GM12878 (cell line): ENCODE measurements at regions not wholly inside any gene's neighbourhood (a gene's known extent, or its start where the extent isn't known, plus 50 kb on each side); places are given as distances from the start of the nearest gene placed in this dataset.

ENCODE experiments used
- ATAC-seq: fragments of 200-7000 bp; cut with Tn5 transposase; 3 replicates; pipeline ENCODE4 v1.9.1; 2020; ENCODE audit warnings: mild to moderate bottlenecking, moderate library complexity
- BruUV-seq: library from RNA; stranded (reverse); fragments of 400-500 nt; replicated peaks from 2 replicates; lab custom pipeline; 2021; lab: Mats Ljungman, UMichigan
- CTCF ChIA-PET: fragments of 300-600 bp; sonication (Branson Sonifier 250); formaldehyde crosslinking; extraction: SDS; loops from one replicate; lab custom pipeline; 2021; ENCODE audit warnings: inconsistent platforms; lab: Yijun Ruan, JAX
- POLR2A ChIA-PET: fragments of 350-600 bp; formaldehyde crosslinking; extraction: SDS; loops from one replicate; lab custom pipeline; 2021; ENCODE audit warnings: inconsistent platforms; lab: Charles Lee
- RAD21 ChIA-PET: fragments of 300-600 bp; sonication (Branson Sonifier 250); formaldehyde crosslinking; loops from one replicate; lab custom pipeline; 2023; ENCODE audit warnings: antibody characterized with exemption; ENCODE audit not compliant: unreplicated experiment; lab: Charles Lee
- SMC1A ChIA-PET: fragments of 300-600 bp; sonication (Branson Sonifier 250); formaldehyde crosslinking; loops from one replicate; lab custom pipeline; 2023; ENCODE audit not compliant: unreplicated experiment, uncharacterized antibody; lab: Charles Lee
- DNase-seq: peaks from one replicate; pipeline ENCODE4 v3.0.0-alpha.2; 2011; ENCODE audit warnings: low read depth, low spot score
- FAIRE-seq: peaks from 3 replicates; lab custom pipeline; 2011; peaks lifted over from hg19 to GRCh38; lab: Jason Lieb, UNC
- H2AFZ ChIP-seq: 2 replicates; pipeline ENCODE4 v1.6.0; 2011; ENCODE audit warnings: low read depth, low read length, control low read depth; ENCODE audit not compliant: control insufficient read depth
- H3K27ac ChIP-seq: 2 replicates; pipeline ENCODE4 v1.5.1; 2011; ENCODE audit warnings: control low read depth; ENCODE audit not compliant: control insufficient read depth, insufficient read depth
- H3K27me3 ChIP-seq, 2 experiments: replicated peaks in 1 of 2; 2 replicates each; pipeline versions ENCODE4 v1.6.0 to v1.6.1; 2011; ENCODE audit warnings: low read length in 1 of 2; ENCODE audit not compliant: control insufficient read depth in 2 of 2, insufficient read depth in 2 of 2
- H3K36me3 ChIP-seq, 2 experiments: 2 replicates each; pipeline ENCODE4 v1.5.1; 2011; ENCODE audit warnings: low read length in 1 of 2; ENCODE audit not compliant: control insufficient read depth in 2 of 2, insufficient read depth in 2 of 2
- H3K4me1 ChIP-seq: 2 replicates; pipeline ENCODE4 v1.6.1; 2011; ENCODE audit warnings: mild to moderate bottlenecking, low read length, moderate library complexity, mixed read lengths; ENCODE audit not compliant: control insufficient read depth, insufficient read depth
- H3K4me2 ChIP-seq: 2 replicates; pipeline ENCODE4 v1.6.0; 2011; ENCODE audit warnings: control low read depth; ENCODE audit not compliant: control insufficient read depth, insufficient read depth
- H3K4me3 ChIP-seq: fragments of 200-600 bp; sonication (generic); 2 replicates; pipeline ENCODE4 v1.5.1; 2016
- H3K79me2 ChIP-seq: 2 replicates; pipeline ENCODE4 v1.6.0; 2011; ENCODE audit warnings: low read length; ENCODE audit not compliant: control insufficient read depth, insufficient read depth
- H3K9ac ChIP-seq: 2 replicates; pipeline ENCODE4 v1.8.0; 2011; ENCODE audit warnings: low read length, control low read depth, mixed read lengths; ENCODE audit not compliant: control insufficient read depth, insufficient read depth
- H3K9me3 ChIP-seq: replicated peaks from 3 replicates; pipeline ENCODE4 v1.5.1; 2011; ENCODE audit warnings: mild to moderate bottlenecking, low read length; ENCODE audit not compliant: control insufficient read depth, insufficient read depth
- H4K20me1 ChIP-seq: 2 replicates; pipeline ENCODE4 v1.6.0; 2011; ENCODE audit not compliant: control insufficient read depth, insufficient read depth
- CTCF ChIP-seq, 3 experiments: IDR thresholded peaks in 2 of 3; conservative IDR thresholded peaks in 1 of 3; 2 replicates each; pipeline ENCODE4 v1.5.1; 2011; ENCODE audit warnings: low read depth in 3 of 3, low read length in 3 of 3, mild to moderate bottlenecking in 3 of 3, control low read depth in 2 of 3, moderate library complexity in 2 of 3, inconsistent platforms in 1 of 3, mixed read lengths in 1 of 3; ENCODE audit not compliant: control insufficient read depth in 2 of 3, insufficient read depth in 1 of 3; ENCODE audit errors: extremely low read depth in 1 of 3
- E2F8 ChIP-seq: fragments of 450-650 bp; IDR thresholded peaks from 2 replicates; pipeline ENCODE4 v1.6.1; 2018; ENCODE audit warnings: mild to moderate bottlenecking, low read depth, moderate library complexity; ENCODE audit not compliant: partially characterized antibody
- E4F1 ChIP-seq: fragments of 450-650 bp; IDR thresholded peaks from 2 replicates; pipeline ENCODE4 v1.6.1; 2018; ENCODE audit warnings: borderline replicate concordance, mild to moderate bottlenecking; ENCODE audit not compliant: partially characterized antibody
- NR2C1 ChIP-seq: fragments of 450-650 bp; IDR thresholded peaks from 2 replicates; pipeline ENCODE4 v1.6.1; 2017; ENCODE audit warnings: antibody characterized with exemption, mild to moderate bottlenecking, moderate library complexity
- NR2C2 ChIP-seq: IDR thresholded peaks from 2 replicates; pipeline ENCODE4 v1.6.1; 2011; ENCODE audit warnings: borderline replicate concordance, low read depth; ENCODE audit not compliant: control insufficient read depth, insufficient read length
- POLR2AphosphoS5 ChIP-seq: IDR thresholded peaks from 2 replicates; pipeline ENCODE4 v1.6.1; 2011; ENCODE audit warnings: mild to moderate bottlenecking, low read length, inconsistent platforms
- RUNX3 ChIP-seq: IDR thresholded peaks from 2 replicates; pipeline ENCODE4 v1.6.1; 2012; ENCODE audit warnings: low read length, inconsistent platforms
- WGBS: methylation state at CpG from one replicate; pipeline ENCODE4 v1.1.6; 2016; ENCODE audit warnings: low lambda C conversion rate; ENCODE audit not compliant: insufficient replicate concordance, insufficient coverage; ENCODE audit errors: missing lambda C conversion rate; 5-methylcytosine and 5-hydroxymethylcytosine counted together
- in situ Hi-C: fragments of 300-500 bp; cut with MboI; formaldehyde crosslinking; loops from 9 replicates; pipeline ENCODE4 v1.14.3; 2018; ENCODE audit warnings: mixed read lengths
- intact Hi-C: fragments of 100-400 bp; cut with micrococcal nuclease; formaldehyde crosslinking; loops from one replicate; pipeline ENCODE4 v1.14.2; 2022; ENCODE audit not compliant: unreplicated experiment
- TF ChIP-seq, protein P1 (sequence below): fragments of 450-650 bp; IDR thresholded peaks from 2 replicates; pipeline ENCODE4 v1.6.1; 2017; ENCODE audit warnings: mild to moderate bottlenecking, moderate library complexity

- DNase-seq (no peak), FAIRE-seq (no peak), ATAC-seq (no peak)
- TF ChIP-seq CTCF (IDR thresholded peaks at IDR 0.05 in 2 of 3, conservative IDR thresholded peaks at IDR 0.05 in 1 of 3; ENCODE audit: control insufficient read depth in 2 of 3, extremely low read depth in 1 of 3, insufficient read depth in 1 of 3, low read depth in 3 of 3, low read length in 3 of 3) (no peak), NR2C2 (no peak), E4F1 (no peak), RUNX3 (no peak), NR2C1 (no peak), POLR2AphosphoS5 (no peak), E2F8 (no peak)
- TF ChIP-seq, protein P1, sequence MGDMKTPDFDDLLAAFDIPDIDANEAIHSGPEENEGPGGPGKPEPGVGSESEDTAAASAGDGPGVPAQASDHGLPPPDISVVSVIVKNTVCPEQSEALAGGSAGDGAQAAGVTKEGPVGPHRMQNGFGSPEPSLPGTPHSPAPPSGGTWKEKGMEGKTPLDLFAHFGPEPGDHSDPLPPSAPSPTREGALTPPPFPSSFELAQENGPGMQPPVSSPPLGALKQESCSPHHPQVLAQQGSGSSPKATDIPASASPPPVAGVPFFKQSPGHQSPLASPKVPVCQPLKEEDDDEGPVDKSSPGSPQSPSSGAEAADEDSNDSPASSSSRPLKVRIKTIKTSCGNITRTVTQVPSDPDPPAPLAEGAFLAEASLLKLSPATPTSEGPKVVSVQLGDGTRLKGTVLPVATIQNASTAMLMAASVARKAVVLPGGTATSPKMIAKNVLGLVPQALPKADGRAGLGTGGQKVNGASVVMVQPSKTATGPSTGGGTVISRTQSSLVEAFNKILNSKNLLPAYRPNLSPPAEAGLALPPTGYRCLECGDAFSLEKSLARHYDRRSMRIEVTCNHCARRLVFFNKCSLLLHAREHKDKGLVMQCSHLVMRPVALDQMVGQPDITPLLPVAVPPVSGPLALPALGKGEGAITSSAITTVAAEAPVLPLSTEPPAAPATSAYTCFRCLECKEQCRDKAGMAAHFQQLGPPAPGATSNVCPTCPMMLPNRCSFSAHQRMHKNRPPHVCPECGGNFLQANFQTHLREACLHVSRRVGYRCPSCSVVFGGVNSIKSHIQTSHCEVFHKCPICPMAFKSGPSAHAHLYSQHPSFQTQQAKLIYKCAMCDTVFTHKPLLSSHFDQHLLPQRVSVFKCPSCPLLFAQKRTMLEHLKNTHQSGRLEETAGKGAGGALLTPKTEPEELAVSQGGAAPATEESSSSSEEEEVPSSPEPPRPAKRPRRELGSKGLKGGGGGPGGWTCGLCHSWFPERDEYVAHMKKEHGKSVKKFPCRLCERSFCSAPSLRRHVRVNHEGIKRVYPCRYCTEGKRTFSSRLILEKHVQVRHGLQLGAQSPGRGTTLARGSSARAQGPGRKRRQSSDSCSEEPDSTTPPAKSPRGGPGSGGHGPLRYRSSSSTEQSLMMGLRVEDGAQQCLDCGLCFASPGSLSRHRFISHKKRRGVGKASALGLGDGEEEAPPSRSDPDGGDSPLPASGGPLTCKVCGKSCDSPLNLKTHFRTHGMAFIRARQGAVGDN = no peak
- in situ Hi-C loops = no loop called here
- H3K36me3 ChIP-seq = no peaks in the 10 kb centered on the region
- intact Hi-C loops = loop anchor here (5.0 kb wide), 3 partner anchors 68 to 83 kb away; no protein-coding TSS in a partner anchor
- no peaks in the 10 kb centered on the region for H4K20me1 ChIP-seq
- BruUV-seq = no TSS peak
- 99% methylated on average over 3 of the region's 3 CpGs for WGBS
- H3K4me3 ChIP-seq = no peak overlapping the region
- POLR2A ChIA-PET = interaction anchor here (0.7 to 1.9 kb wide), 2 partner anchors 8 to 55 kb away, joined by 4 to 6 read pairs; no protein-coding TSS in a partner anchor
- H2AFZ ChIP-seq = no peak overlapping the region
- H3K4me2 ChIP-seq = no peak overlapping the region
- no peaks in the 10 kb centered on the region for H3K9me3 ChIP-seq
- no peak overlapping the region for H3K9ac ChIP-seq
- SMC1A ChIA-PET = interaction anchor here (0.7 to 4.6 kb wide), 15 partner anchors 8 to 267 kb away, joined by 3 to 36 read pairs (median 5); no protein-coding TSS in a partner anchor
- peaks cover 22% of the 10 kb centered on the region for H3K4me1 ChIP-seq
- H3K27me3 ChIP-seq = no peaks in the 10 kb centered on the region; a peak in 1 of 4 replicates
- RAD21 ChIA-PET = interaction anchor here (0.6 to 2.1 kb wide), 12 partner anchors 9 to 332 kb away, joined by 3 to 22 read pairs (median 3); no protein-coding TSS in a partner anchor
- no peak overlapping the region for H3K27ac ChIP-seq
- CTCF ChIA-PET = interaction anchor here (0.9 to 2.1 kb wide), 6 partner anchors 9 to 31 kb away, joined by 3 to 13 read pairs (median 4); no protein-coding TSS in a partner anchor
- H3K79me2 ChIP-seq = no peaks in the 10 kb centered on the region
Observed at GRCh38 chr5:68379275-68380036, 163.9 kb downstream of the PIK3R1 start.
